Activated naive CD4-positive, alpha-beta T cell treated with anti-CD3 and anti-CD28 coated beads, Interleukin-2, amount 10 ng/mL, durations not matched to agents 7 days and 5 days (primary cell): ENCODE measurements at regions not wholly inside any gene's neighbourhood (a gene's known extent, or its start where the extent isn't known, plus 50 kb on each side); places are given as distances from the start of the nearest gene placed in this dataset.
A peak's percentile ranks its signal among the peaks of the same experiment; 100 is the strongest.

Source experiments
- CTCF ChIA-PET: fragments of 350-600 bp; sonication (Branson Sonifier 250); formaldehyde crosslinking; loops from one replicate; lab custom pipeline; 2021; ENCODE audit warnings: antibody characterized with exemption; lab: Charles Lee
- DNase-seq: peaks from one replicate; pipeline ENCODE4 v3.0.0-alpha.2; 2020
- H3K27ac Mint-ChIP-seq: one replicate; pipeline ENCODE4 v1.8.0; 2021; ENCODE audit warnings: mild to moderate bottlenecking, moderate library complexity, mixed read lengths
- H3K27me3 Mint-ChIP-seq: one replicate; pipeline ENCODE4 v1.8.0; 2021; ENCODE audit warnings: mild to moderate bottlenecking, mixed read lengths
- H3K36me3 Mint-ChIP-seq: one replicate; pipeline ENCODE4 v1.8.0; 2021; ENCODE audit warnings: mixed read lengths
- H3K4me1 Mint-ChIP-seq: one replicate; pipeline ENCODE4 v1.8.0; 2021; ENCODE audit warnings: mixed read lengths
- H3K4me3 Mint-ChIP-seq: one replicate; pipeline ENCODE4 v1.8.0; 2021; ENCODE audit warnings: mild to moderate bottlenecking, moderate library complexity, mixed read lengths
- H3K9me3 Mint-ChIP-seq: one replicate; pipeline ENCODE4 v1.8.0; 2021; ENCODE audit warnings: mixed read lengths

DNA sequence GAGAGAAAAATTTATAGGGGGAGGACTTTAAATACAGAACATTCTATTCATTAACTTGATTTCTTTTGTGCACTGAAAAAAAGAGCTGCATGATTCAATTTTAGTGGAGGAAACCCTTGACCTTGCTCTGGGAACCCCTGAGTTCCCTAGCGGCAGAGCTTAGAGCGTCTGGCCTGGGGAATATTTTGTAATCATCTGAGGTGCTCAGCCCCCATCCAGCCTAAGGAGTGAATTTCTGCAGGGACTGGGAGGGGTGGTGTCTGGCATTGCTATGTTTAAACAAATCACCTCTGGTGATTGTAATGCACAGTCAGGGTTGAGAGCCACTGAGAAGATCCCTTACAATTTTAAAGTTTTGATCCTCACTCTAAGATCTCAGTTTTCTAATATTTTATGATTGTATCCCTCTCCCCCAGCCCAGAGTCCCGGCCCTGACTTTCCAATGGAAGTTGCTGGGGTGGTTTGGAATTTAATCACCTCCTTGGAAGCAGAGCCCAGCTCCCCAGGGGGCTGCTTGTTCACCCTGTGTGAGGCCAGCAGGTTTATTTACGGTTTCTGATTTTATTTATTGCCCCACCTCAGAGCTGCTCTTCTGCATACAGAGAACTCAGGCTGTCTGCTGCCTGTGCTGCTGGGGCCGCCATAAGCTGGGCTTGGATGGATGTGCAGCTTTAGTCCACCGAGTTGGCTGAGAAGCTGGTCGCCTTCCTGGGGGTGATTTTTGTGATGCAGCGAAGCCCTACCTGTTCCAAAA is 263.1 kb downstream of the LRFN2 start:
- peaks cover 66% of the 10 kb centered on the region for H3K27me3 Mint-ChIP-seq
- no peaks in the 10 kb centered on the region for H3K36me3 Mint-ChIP-seq
- CTCF ChIA-PET, result interaction anchor here (1.3 to 2.1 kb wide), 4 partner anchors 9 to 263 kb away, joined by 3 to 4 read pairs (median 4); partner anchors contain the start of gene LRFN2
- no peak overlapping the region for H3K27ac Mint-ChIP-seq
- no peaks in the 10 kb centered on the region for H3K9me3 Mint-ChIP-seq
- H3K4me1 Mint-ChIP-seq, result peaks cover 26% of the 10 kb centered on the region
- no peak for DNase-seq
- H3K4me3 Mint-ChIP-seq, result no peak overlapping the region

- H3K27ac Mint-ChIP-seq, result no peak overlapping the region
- DNase-seq, result no peak
- H3K4me1 Mint-ChIP-seq, result peaks cover 18% of the 10 kb centered on the region
- H3K9me3 Mint-ChIP-seq, result no peaks in the 10 kb centered on the region
- no peak overlapping the region for H3K4me3 Mint-ChIP-seq
- peaks cover 57% of the 10 kb centered on the region for H3K27me3 Mint-ChIP-seq
- CTCF ChIA-PET, result interaction anchor here (1.6 kb wide), 1 partner anchor 11 kb away, joined by 4 read pairs; no protein-coding TSS in a partner anchor
- H3K36me3 Mint-ChIP-seq, result no peaks in the 10 kb centered on the region
These were observed 264.8 kb downstream of the LRFN2 start for GRCh38 chr6:40322336-40322735.

DNA sequence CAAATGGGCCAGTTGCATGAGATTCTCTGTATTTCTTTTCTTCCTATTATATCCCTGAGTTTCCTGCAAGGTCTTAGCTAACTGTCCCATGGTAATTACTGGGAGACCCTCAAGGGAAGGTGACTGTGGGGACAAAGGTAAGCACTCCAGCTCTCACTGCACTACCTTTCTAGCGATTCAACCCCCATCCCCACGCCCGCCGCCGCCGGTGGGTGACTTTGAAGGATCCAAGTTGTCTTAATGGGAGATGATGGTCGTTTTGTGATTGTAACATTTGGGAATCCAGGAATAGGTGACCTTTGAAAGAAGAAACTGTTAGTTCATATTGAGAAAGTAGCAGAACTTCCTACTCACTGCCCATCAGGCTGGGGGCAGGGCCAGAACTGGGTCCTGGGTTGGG is 265.5 kb downstream of the LRFN2 start:
- Mint-ChIP-seq H3K4me3 (no peak overlapping the region), H3K27me3 (peaks cover 53% of the 10 kb centered on the region), H3K9me3 (no peaks in the 10 kb centered on the region), H3K36me3 (no peaks in the 10 kb centered on the region), H3K27ac (no peak overlapping the region), H3K4me1 (peaks cover 10% of the 10 kb centered on the region)
- CTCF ChIA-PET, result no interaction called here
- no peak for DNase-seq

DNA sequence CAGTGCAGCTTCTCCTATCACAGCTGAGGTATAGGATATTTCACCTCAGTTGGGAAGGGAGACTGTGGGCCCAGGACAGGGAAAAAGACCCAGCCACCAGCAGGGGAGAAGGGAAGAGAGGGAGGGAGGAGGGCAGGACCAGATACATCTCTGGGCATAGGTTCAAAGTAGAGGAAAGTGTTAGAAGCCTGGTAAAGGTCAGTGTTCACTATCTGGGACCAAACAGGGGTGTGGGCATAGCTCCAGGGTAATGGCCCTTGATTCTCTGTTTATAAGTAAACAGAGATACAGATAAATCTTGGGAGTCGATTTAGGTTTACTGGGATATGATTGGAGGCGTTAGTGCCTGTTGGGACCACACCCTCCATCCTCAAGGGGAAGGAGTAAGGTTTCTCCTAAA is 266.2 kb downstream of the LRFN2 start:
- H3K4me1 Mint-ChIP-seq, result peaks cover 4% of the 10 kb centered on the region
- no peak overlapping the region for H3K27ac Mint-ChIP-seq
- no peaks in the 10 kb centered on the region for H3K9me3 Mint-ChIP-seq
- H3K27me3 Mint-ChIP-seq, result peaks cover 57% of the 10 kb centered on the region
- H3K4me3 Mint-ChIP-seq, result no peak overlapping the region
- no peaks in the 10 kb centered on the region for H3K36me3 Mint-ChIP-seq
- CTCF ChIA-PET, result no interaction called here
- DNase-seq, result no peak

GRCh38 chr6:40320441-40320840 is 266.7 kb downstream of the LRFN2 start:
- CTCF ChIA-PET, result no interaction called here
- no peak for DNase-seq
- Mint-ChIP-seq H3K27ac (no peak overlapping the region), H3K4me1 (no peaks in the 10 kb centered on the region), H3K27me3 (peaks cover 57% of the 10 kb centered on the region), H3K36me3 (no peaks in the 10 kb centered on the region), H3K4me3 (no peak overlapping the region), H3K9me3 (no peaks in the 10 kb centered on the region)

GRCh38 chr6:40319124-40319523 is 268.0 kb downstream of the LRFN2 start:
- CTCF ChIA-PET, result no interaction called here
- H3K4me3 Mint-ChIP-seq, result no peak overlapping the region
- H3K36me3 Mint-ChIP-seq, result no peaks in the 10 kb centered on the region
- no peaks in the 10 kb centered on the region for H3K9me3 Mint-ChIP-seq
- H3K27me3 Mint-ChIP-seq, result peaks cover 48% of the 10 kb centered on the region
- no peak for DNase-seq
- H3K4me1 Mint-ChIP-seq, result peaks cover 7% of the 10 kb centered on the region
- no peak overlapping the region for H3K27ac Mint-ChIP-seq

DNA sequence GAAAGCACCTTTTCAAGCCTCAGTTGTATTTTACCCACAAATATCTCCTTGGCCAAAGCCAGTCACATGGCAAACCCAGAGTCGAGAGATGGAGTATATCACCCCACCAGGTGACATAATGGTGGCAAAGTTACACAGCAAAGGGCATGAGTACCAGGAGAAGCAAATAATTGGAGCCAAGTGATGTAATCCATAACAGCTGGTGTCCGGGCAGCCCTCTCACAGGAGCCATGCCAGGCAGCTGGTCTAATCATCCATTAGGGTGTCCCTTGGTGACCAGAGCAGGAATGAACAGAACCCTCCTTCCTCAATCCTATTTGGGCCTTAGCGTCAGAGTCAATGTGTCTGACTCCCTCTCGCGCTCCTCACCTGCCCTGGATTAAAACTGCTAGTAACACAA is 272.1 kb downstream of the LRFN2 start:
- no peak overlapping the region for H3K27ac Mint-ChIP-seq
- H3K27me3 Mint-ChIP-seq, result peaks cover 29% of the 10 kb centered on the region
- H3K36me3 Mint-ChIP-seq, result no peaks in the 10 kb centered on the region
- DNase-seq, result no peak
- H3K4me3 Mint-ChIP-seq, result no peak overlapping the region
- H3K9me3 Mint-ChIP-seq, result no peaks in the 10 kb centered on the region
- H3K4me1 Mint-ChIP-seq, result peaks cover 7% of the 10 kb centered on the region
- CTCF ChIA-PET, result interaction anchor here (0.6 to 1.3 kb wide), 2 partner anchors 16 to 273 kb away, joined by 3 read pairs; no protein-coding TSS in a partner anchor

DNA sequence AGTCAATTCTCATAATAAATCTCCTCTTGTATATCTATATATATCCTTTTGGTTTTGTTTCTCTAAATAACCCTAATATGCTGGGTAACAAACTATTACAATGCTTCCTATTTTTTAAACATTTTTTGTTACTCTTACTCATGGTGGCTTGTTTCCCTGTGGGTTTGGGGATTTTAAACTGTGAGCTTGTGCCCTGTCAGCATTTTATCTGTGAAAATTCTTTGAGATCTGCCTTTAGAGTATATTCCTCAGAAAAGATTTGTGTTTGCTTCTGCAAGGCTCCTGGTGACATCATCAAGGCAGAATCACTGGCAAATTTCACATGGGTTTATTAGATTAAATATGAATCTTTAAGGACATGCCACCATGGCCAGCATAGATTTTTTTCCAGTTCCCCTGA is 273.6 kb downstream of the LRFN2 start:
- Mint-ChIP-seq H3K4me1 (peaks cover 7% of the 10 kb centered on the region), H3K36me3 (no peaks in the 10 kb centered on the region), H3K27me3 (peaks cover 39% of the 10 kb centered on the region), H3K27ac (no peak overlapping the region), H3K9me3 (no peaks in the 10 kb centered on the region), H3K4me3 (no peak overlapping the region)
- CTCF ChIA-PET, result interaction anchor here (0.6 to 1.3 kb wide), 4 partner anchors 12 to 409 kb away, joined by 3 read pairs; no protein-coding TSS in a partner anchor
- DNase-seq, result no peak

GRCh38 chr6:40312213-40313015 is 274.8 kb downstream of the LRFN2 start:
- no peak overlapping the region for H3K4me3 Mint-ChIP-seq
- peaks cover 7% of the 10 kb centered on the region for H3K4me1 Mint-ChIP-seq
- H3K27me3 Mint-ChIP-seq, result peaks cover 45% of the 10 kb centered on the region
- H3K36me3 Mint-ChIP-seq, result no peaks in the 10 kb centered on the region
- no peaks in the 10 kb centered on the region for H3K9me3 Mint-ChIP-seq
- H3K27ac Mint-ChIP-seq, result no peak overlapping the region
- no peak for DNase-seq
- CTCF ChIA-PET, result interaction anchor here (0.9 to 1.0 kb wide), 2 partner anchors 408 to 446 kb away, joined by 3 read pairs; no protein-coding TSS in a partner anchor

DNA sequence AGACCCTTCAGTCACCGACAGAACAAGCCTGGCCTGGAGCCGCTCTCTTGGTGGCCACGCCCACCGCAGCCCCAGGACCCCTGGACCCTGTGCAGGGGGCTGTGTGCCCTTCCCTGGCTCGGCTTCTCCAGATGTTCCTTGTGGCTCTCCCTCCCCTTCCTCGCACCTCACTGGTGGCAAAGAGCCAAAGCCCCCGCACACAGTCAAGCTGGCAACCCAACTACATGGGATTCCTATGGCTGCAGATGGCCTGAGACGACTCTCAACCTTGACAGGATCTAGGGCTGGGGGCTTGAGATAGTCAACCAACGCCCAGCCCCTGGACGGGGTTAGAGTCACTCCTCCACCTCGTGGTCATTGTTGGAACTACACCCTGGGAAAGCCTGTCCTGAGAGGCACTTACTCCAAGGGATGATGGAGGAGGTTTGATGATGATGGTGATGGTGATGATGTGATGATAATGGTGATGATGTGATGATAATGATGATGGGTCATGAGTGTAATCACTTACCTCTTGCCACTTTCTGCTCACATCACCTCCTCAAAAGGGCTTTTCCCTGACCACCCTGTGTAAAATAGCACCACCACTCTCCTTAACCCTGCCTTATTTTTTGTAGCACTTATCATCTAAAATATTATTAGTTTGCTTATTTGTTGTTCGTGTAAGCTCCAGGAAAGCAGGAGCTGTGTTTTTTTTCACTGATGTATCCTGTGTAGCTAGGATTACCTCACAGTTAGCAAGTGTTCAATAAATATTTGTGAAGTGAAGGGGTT is 278.4 kb downstream of the LRFN2 start:
- Mint-ChIP-seq H3K27me3 (peaks cover 57% of the 10 kb centered on the region), H3K4me3 (no peak overlapping the region), H3K36me3 (no peaks in the 10 kb centered on the region), H3K9me3 (no peaks in the 10 kb centered on the region), H3K27ac (peak overlapping the region; percentile 61), H3K4me1 (no peaks in the 10 kb centered on the region)
- CTCF ChIA-PET, result interaction anchor here (0.8 to 2.6 kb wide), 9 partner anchors 16 to 962 kb away, joined by 3 to 16 read pairs (median 4); no protein-coding TSS in a partner anchor
- peak; percentile 75 for DNase-seq

- Mint-ChIP-seq H3K9me3 (no peaks in the 10 kb centered on the region), H3K4me3 (no peak overlapping the region), H3K27ac (no peak overlapping the region), H3K36me3 (no peaks in the 10 kb centered on the region), H3K4me1 (no peaks in the 10 kb centered on the region), H3K27me3 (peaks cover 52% of the 10 kb centered on the region)
- no peak for DNase-seq
- CTCF ChIA-PET, result interaction anchor here (1.0 to 2.6 kb wide), 3 partner anchors 441 to 945 kb away, joined by 3 to 16 read pairs (median 6); no protein-coding TSS in a partner anchor
These were observed 279.5 kb downstream of the LRFN2 start for GRCh38 chr6:40307712-40308111.

- CTCF ChIA-PET, result no interaction called here
- Mint-ChIP-seq H3K27me3 (peaks cover 30% of the 10 kb centered on the region), H3K27ac (no peak overlapping the region), H3K9me3 (no peaks in the 10 kb centered on the region), H3K36me3 (no peaks in the 10 kb centered on the region), H3K4me3 (no peak overlapping the region), H3K4me1 (no peaks in the 10 kb centered on the region)
- DNase-seq, result no peak
These were observed 284.2 kb downstream of the LRFN2 start for GRCh38 chr6:40302856-40303454.

- H3K4me1 Mint-ChIP-seq, result no peaks in the 10 kb centered on the region
- CTCF ChIA-PET, result no interaction called here
These were observed 287.5 kb downstream of the LRFN2 start for GRCh38 chr6:40299681-40300080.

More at GRCh38 chr6:40299681-40300080, 287.5 kb downstream of the LRFN2 start:
- Mint-ChIP-seq H3K27ac (no peak overlapping the region), H3K9me3 (no peaks in the 10 kb centered on the region), H3K36me3 (no peaks in the 10 kb centered on the region), H3K4me3 (no peak overlapping the region), H3K27me3 (peaks cover 10% of the 10 kb centered on the region)
- no peak for DNase-seq
